Calu3 (cell line): ENCODE measurements at regions not wholly inside any gene's neighbourhood (a gene's known extent, or its start where the extent isn't known, plus 50 kb on each side); places are given as distances from the start of the nearest gene placed in this dataset.
A peak's percentile ranks its signal among the peaks of the same experiment; 100 is the strongest.

Experiments used
- BruUV-seq: library from RNA; stranded (reverse); fragments of 400-500 nt; replicated peaks from 2 replicates; lab custom pipeline; 2021; lab: Mats Ljungman, UMichigan
- CTCF ChIA-PET: fragments of 300-600 bp; sonication (Branson Sonifier 250); formaldehyde crosslinking; loops from one replicate; lab custom pipeline; 2022; ENCODE audit warnings: antibody characterized with exemption; lab: Charles Lee
- DNase-seq: peaks from one replicate; pipeline ENCODE4 v3.0.0; 2022
- H3K27ac Mint-ChIP-seq: one replicate; pipeline ENCODE4 v1.8.0; 2022; ENCODE audit warnings: mixed read lengths; ENCODE audit not compliant: unreplicated experiment
- H3K27me3 Mint-ChIP-seq: one replicate; pipeline ENCODE4 v1.8.0; 2022; ENCODE audit warnings: mixed read lengths; ENCODE audit not compliant: unreplicated experiment
- H3K36me3 Mint-ChIP-seq: one replicate; pipeline ENCODE4 v1.8.0; 2022; ENCODE audit warnings: mild to moderate bottlenecking, moderate library complexity, mixed read lengths; ENCODE audit not compliant: insufficient read depth, unreplicated experiment
- H3K4me1 Mint-ChIP-seq: one replicate; pipeline ENCODE4 v1.8.0; 2022; ENCODE audit warnings: mild to moderate bottlenecking, low read depth, mixed read lengths; ENCODE audit not compliant: unreplicated experiment
- H3K4me3 Mint-ChIP-seq: one replicate; pipeline ENCODE4 v1.8.0; 2022; ENCODE audit warnings: mild to moderate bottlenecking, low read depth, moderate library complexity, mixed read lengths; ENCODE audit not compliant: unreplicated experiment
- H3K9me3 Mint-ChIP-seq: one replicate; pipeline ENCODE4 v1.8.0; 2022; ENCODE audit warnings: low read depth, mixed read lengths; ENCODE audit not compliant: unreplicated experiment
- intact Hi-C: fragments of 100-400 bp; cut with micrococcal nuclease; formaldehyde crosslinking; loops from one replicate; pipeline ENCODE4 v1.10.0; 2022; ENCODE audit not compliant: unreplicated experiment
- TF ChIP-seq, protein P1 (sequence below): fragments of 200-600 bp; IDR thresholded peaks from one replicate; pipeline ENCODE4 v1.8.0; 2022; ENCODE audit warnings: antibody characterized with exemption; ENCODE audit not compliant: unreplicated experiment

DNA sequence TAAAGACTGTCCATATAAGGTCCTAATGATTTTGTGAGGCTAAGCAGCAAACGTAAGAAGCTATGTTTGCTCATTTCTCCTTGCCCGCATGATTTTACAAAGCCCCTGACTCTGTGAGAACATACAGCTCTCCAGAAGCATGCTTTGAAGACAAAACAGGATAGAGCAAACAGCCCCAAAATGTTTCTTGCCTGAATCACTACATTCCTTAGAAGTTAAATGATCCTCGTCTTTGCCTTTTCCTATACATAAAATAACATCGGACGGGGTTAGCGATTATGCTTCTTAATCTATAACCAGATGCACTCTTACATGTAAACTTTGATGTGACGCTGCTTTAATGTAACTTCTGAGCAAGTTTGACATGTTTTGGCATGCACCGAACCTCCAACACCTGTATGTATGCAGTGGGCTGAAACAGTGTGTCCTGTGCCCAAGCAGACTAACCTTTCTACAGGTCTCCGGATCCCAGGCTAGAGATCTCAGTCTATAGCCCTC lies 353.7 kb downstream of the CETN3 start:
- intact Hi-C loops = no loop called here
- H3K4me1 Mint-ChIP-seq = peaks cover 32% of the 10 kb centered on the region
- TF ChIP-seq, protein P1, sequence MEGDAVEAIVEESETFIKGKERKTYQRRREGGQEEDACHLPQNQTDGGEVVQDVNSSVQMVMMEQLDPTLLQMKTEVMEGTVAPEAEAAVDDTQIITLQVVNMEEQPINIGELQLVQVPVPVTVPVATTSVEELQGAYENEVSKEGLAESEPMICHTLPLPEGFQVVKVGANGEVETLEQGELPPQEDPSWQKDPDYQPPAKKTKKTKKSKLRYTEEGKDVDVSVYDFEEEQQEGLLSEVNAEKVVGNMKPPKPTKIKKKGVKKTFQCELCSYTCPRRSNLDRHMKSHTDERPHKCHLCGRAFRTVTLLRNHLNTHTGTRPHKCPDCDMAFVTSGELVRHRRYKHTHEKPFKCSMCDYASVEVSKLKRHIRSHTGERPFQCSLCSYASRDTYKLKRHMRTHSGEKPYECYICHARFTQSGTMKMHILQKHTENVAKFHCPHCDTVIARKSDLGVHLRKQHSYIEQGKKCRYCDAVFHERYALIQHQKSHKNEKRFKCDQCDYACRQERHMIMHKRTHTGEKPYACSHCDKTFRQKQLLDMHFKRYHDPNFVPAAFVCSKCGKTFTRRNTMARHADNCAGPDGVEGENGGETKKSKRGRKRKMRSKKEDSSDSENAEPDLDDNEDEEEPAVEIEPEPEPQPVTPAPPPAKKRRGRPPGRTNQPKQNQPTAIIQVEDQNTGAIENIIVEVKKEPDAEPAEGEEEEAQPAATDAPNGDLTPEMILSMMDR = no peak
- no TSS peak for BruUV-seq
- peak overlapping the region; percentile 60 for H3K4me3 Mint-ChIP-seq
- H3K9me3 Mint-ChIP-seq = no peaks in the 10 kb centered on the region
- CTCF ChIA-PET = no interaction called here
- DNase-seq = peak; percentile 5
- no peaks in the 10 kb centered on the region for H3K27me3 Mint-ChIP-seq
- H3K36me3 Mint-ChIP-seq = no peaks in the 10 kb centered on the region
- peak overlapping the region; percentile 50 for H3K27ac Mint-ChIP-seq

DNA sequence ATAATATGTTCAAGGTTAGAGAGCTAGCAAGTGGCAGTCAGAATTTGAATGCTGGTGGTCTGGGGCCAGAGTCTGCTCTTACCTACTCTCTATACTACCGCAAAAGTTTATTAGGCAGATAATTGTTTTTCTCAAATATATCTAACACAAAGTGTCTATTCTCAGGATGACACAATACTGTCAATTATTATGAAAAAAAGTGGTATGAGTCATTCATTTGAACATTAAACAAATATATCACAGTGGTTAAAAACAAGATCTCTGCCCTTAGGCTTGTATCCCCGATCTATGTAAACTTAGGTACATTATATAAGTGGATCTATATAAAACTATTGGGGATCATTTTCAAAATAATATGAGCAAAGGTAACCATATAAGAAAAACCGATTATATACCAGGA lies 354.9 kb downstream of the CETN3 start:
- BruUV-seq = no TSS peak
- Mint-ChIP-seq H3K36me3 (no peaks in the 10 kb centered on the region), H3K27ac (no peak overlapping the region), H3K4me1 (peaks cover 32% of the 10 kb centered on the region), H3K9me3 (no peaks in the 10 kb centered on the region), H3K4me3 (no peak overlapping the region), H3K27me3 (no peaks in the 10 kb centered on the region)
- intact Hi-C loops = no loop called here
- no peak for DNase-seq
- TF ChIP-seq, protein P1 = no peak
- CTCF ChIA-PET = no interaction called here

DNA sequence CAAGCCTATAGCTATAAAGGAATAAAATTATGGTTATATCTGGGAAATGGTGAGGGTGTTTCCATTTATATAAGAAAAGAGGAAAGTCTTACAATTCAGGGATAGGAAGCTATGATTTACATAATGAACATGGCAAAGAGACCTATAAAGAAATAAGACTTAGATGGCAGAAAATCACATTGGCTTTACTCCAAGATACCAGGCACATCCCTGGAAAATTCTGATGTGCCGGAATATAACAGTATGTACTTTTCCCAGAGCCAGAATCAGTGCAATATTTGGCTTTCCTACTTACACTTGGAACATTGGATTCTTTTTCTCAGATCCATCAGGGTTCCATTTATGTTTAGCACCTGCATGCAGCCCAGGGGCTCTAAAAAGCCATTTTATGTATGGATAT lies 357.8 kb downstream of the CETN3 start:
- BruUV-seq = no TSS peak
- Mint-ChIP-seq H3K9me3 (peaks cover 3% of the 10 kb centered on the region), H3K4me3 (no peak overlapping the region)

DNA sequence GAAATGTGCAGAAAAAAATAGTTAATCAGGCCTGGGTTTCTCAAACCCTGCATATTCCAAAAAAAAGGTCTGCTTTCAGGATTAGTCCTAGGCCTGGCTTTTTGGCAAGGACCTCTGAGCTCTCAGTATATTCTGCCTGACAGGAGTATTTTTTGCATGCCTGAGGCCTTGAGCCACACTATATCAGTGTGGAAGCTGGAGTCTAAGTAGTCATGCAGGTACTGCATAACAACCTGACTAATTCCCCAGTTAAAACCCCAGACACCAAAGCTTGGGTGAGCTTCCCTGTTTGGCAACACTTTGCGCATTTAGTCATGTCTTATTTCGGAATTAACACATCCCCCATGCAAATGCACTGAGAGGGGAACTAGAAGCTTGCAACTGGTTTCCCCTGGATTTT lies 359.5 kb downstream of the CETN3 start:
- Mint-ChIP-seq H3K9me3 (peaks cover 3% of the 10 kb centered on the region), H3K27me3 (no peaks in the 10 kb centered on the region), H3K4me1 (peaks cover 20% of the 10 kb centered on the region), H3K36me3 (no peaks in the 10 kb centered on the region), H3K4me3 (no peak overlapping the region), H3K27ac (no peak overlapping the region)
- intact Hi-C loops = no loop called here
- DNase-seq = no peak
- TF ChIP-seq, protein P1 = no peak
- CTCF ChIA-PET = no interaction called here
- BruUV-seq = no TSS peak

More for the DNA sequence above, 357.8 kb downstream of the CETN3 start:
- Mint-ChIP-seq H3K27ac (no peak overlapping the region), H3K27me3 (no peaks in the 10 kb centered on the region), H3K4me1 (peaks cover 32% of the 10 kb centered on the region), H3K36me3 (no peaks in the 10 kb centered on the region)
- DNase-seq = no peak
- CTCF ChIA-PET = no interaction called here
- TF ChIP-seq, protein P1 = no peak
- intact Hi-C loops = no loop called here
